Lung (tissue), 11 donors: ENCODE measurements at regions not wholly inside any gene's neighbourhood (a gene's known extent, or its start where the extent isn't known, plus 50 kb on each side); places are given as distances from the start of the nearest gene placed in this dataset.
"Not testable (repeated sequence)": the region's sequence is repeated elsewhere in the genome, so short reads cannot be mapped to it uniquely, and the experiment has no call there.

Experiments
- ATAC-seq: fragments of 200-7000 bp; cut with Tn5 transposase; one replicate; pipeline ENCODE4 v1.9.1; 2020; ENCODE audit warnings: moderate number of reproducible peaks; ENCODE audit not compliant: insufficient read depth, low FRiP score
- DNase-seq, 3 donors: peaks; one replicate each; pipeline ENCODE4 v3.0.0-alpha.2; 2013 to 2017
- H3K27ac ChIP-seq, 2 donors: one replicate each; pipeline ENCODE4 v1.5.1; 2013; ENCODE audit warnings: mild to moderate bottlenecking in 2 of 2, moderate library complexity in 2 of 2, control low read depth in 1 of 2, inconsistent platforms in 1 of 2, low read depth in 1 of 2, low read length in 1 of 2
- H3K27me3 ChIP-seq, 3 donors: one replicate each; pipeline ENCODE4 v1.5.1; 2013; ENCODE audit warnings: low read length in 2 of 3; ENCODE audit not compliant: control insufficient read depth in 3 of 3, insufficient read depth in 3 of 3
- H3K36me3 ChIP-seq, 4 donors: one replicate each; pipeline ENCODE4 v1.5.1; 2013; ENCODE audit warnings: low read length in 4 of 4, mild to moderate bottlenecking in 1 of 4, moderate library complexity in 1 of 4; ENCODE audit not compliant: control insufficient read depth in 4 of 4, insufficient read depth in 4 of 4
- H3K4me1 ChIP-seq, 5 donors: one replicate each; pipeline ENCODE4 v1.5.1; 2013; ENCODE audit warnings: low read length in 5 of 5, mild to moderate bottlenecking in 2 of 5, moderate library complexity in 1 of 5; ENCODE audit not compliant: control insufficient read depth in 5 of 5, insufficient read depth in 5 of 5
- H3K4me3 ChIP-seq: one replicate; pipeline ENCODE4 v1.5.1; 2013; ENCODE audit warnings: mild to moderate bottlenecking, control low read depth, moderate library complexity
- H3K9ac ChIP-seq, 2 donors: one replicate each; pipeline ENCODE4 v1.5.1; 2013; ENCODE audit warnings: low read length in 2 of 2, control low read depth in 1 of 2; ENCODE audit not compliant: insufficient read depth in 1 of 2
- H3K9me3 ChIP-seq, 4 donors: one replicate each; pipeline ENCODE4 v1.5.1; 2013; ENCODE audit warnings: low read length in 3 of 4, mild to moderate bottlenecking in 1 of 4, moderate library complexity in 1 of 4; ENCODE audit not compliant: control insufficient read depth in 4 of 4, insufficient read depth in 3 of 4
- CTCF ChIP-seq: IDR thresholded peaks from 2 replicates; pipeline ENCODE4 v1.5.1; 2012; ENCODE audit warnings: mild to moderate bottlenecking; ENCODE audit errors: control extremely low read depth, extremely low read depth
- WGBS, 2 donors: extraction: QIAGEN DNeasy Blood & Tissue Kit; methylation state at CpG; one replicate each; pipeline ENCODE4 v1.1.7; 2013; 5-methylcytosine and 5-hydroxymethylcytosine counted together
- donor health status: control.
- donor health status: control.
- donor health status: Bipolar disorder and iron deficiency.
- donor health status: healthy.
- donor health status: DM: yes; HTN: yes; CAD: no.

- 58 to 97% methylated on average over 3 to 4 of the region's 4 CpGs for WGBS, 2 donors
- TF ChIP-seq CTCF, result no peak
- H3K9me3 ChIP-seq, result peaks cover 0 to 3% (median 0%) of the 10 kb centered on the region in 4 donors
- H3K27me3 ChIP-seq, result no peaks in the 10 kb centered on the region
- H3K9ac ChIP-seq, result no peak overlapping the region
- DNase-seq (no peak), ATAC-seq (no peak)
- no peaks in the 10 kb centered on the region for H3K4me1 ChIP-seq
- no peak overlapping the region for H3K27ac ChIP-seq
- H3K4me3 ChIP-seq, result no peak overlapping the region
- H3K36me3 ChIP-seq, result no peaks in the 10 kb centered on the region
These were observed 101.5 kb upstream of the C1GALT1C1 start for GRCh38 chrX:120731386-120731785.

GRCh38 chrX:120729506-120730255, 99.8 kb upstream of the C1GALT1C1 start:
- not testable (repeated sequence) for H3K9ac ChIP-seq, H3K36me3 ChIP-seq, DNase-seq, H3K4me1 ChIP-seq, ATAC-seq, H3K9me3 ChIP-seq, H3K27me3 ChIP-seq, H3K4me3 ChIP-seq, H3K27ac ChIP-seq
- 79 to 91% methylated on average over 7 of the region's 7 CpGs for WGBS, 2 donors

GRCh38 chrX:120727911-120728310, 98.1 kb upstream of the C1GALT1C1 start:
- H3K9me3 ChIP-seq, result peaks cover 0 to 1% (median 0%) of the 10 kb centered on the region in 4 donors
- H3K27me3 ChIP-seq, result no peaks in the 10 kb centered on the region
- H3K27ac ChIP-seq, result no peak overlapping the region
- H3K4me3 ChIP-seq, result no peak overlapping the region
- H3K9ac ChIP-seq, result no peak overlapping the region
- H3K36me3 ChIP-seq, result no peaks in the 10 kb centered on the region
- DNase-seq, result no peak
- H3K4me1 ChIP-seq, result no peaks in the 10 kb centered on the region
- TF ChIP-seq CTCF, result no peak
- no peak for ATAC-seq

- Histone ChIP-seq H3K27ac (no peak overlapping the region), H3K9ac (no peak overlapping the region), H3K4me3 (no peak overlapping the region), H3K36me3 (no peaks in the 10 kb centered on the region), H3K4me1 (no peaks in the 10 kb centered on the region), H3K27me3 (no peaks in the 10 kb centered on the region), H3K9me3 (no peaks in the 10 kb centered on the region)
- no peak for ATAC-seq
- DNase-seq, result no peak
- WGBS, 2 donors, result 54 to 86% methylated on average over 2 of the region's 2 CpGs
- TF ChIP-seq CTCF, result no peak
These were observed 97.6 kb upstream of the C1GALT1C1 start for GRCh38 chrX:120727452-120727851.
